ENCODE measurements at regions not wholly inside any gene's neighbourhood (a gene's known extent, or its start where the extent isn't known, plus 50 kb on each side); places are given as distances from the start of the nearest gene placed in this dataset.

GRCh38 chr6:44712353-44713111 is 325.0 kb downstream of the CDC5L start:
- no peak for DNase-seq (ENCODE audit: low spot score)

DNA sequence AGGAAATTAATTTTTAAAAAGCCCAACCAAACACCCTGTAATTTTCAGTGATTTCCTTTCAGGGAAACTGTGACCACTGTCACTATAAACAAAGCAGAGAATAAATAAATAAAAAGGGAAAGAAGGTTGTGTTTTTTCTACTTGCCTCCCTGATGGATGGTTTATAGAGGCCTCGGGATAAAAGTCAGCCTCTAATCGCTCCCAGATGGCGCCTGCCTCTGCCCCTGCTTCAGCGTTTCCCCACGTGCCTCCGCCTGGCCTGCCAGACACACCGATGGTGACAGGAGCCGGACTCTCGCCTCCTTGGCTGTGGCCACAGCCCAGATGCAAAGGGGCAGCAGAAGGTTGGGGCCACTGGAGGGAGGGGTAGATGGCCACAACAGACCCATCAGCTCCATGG is 327.7 kb downstream of the CDC5L start:
- DNase-seq (ENCODE audit: low spot score) = no peak

DNA sequence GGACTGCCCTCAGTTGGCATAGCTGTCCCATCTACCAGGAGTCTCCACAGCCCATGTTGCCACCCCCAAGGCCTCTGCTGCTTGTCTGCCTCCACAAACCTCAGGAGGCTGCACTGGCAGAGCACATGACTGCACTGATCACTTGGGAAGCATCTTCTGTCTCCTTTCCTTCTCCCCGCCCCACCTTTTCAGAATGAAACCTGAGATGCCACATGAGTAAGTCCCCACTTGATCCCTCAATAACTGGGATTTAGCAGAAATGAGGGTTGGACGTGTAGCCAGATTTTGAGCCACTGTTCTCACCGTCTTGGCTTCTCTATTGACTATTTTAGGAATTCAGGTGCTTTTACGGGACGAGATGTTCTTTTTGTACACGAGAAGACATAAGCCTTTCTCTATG is 328.4 kb downstream of the CDC5L start:
- DNase-seq (ENCODE audit: low spot score) = no peak

GRCh38 chr6:44717431-44717830 is 329.9 kb downstream of the CDC5L start:
- no peak for DNase-seq (ENCODE audit: low spot score)

DNA sequence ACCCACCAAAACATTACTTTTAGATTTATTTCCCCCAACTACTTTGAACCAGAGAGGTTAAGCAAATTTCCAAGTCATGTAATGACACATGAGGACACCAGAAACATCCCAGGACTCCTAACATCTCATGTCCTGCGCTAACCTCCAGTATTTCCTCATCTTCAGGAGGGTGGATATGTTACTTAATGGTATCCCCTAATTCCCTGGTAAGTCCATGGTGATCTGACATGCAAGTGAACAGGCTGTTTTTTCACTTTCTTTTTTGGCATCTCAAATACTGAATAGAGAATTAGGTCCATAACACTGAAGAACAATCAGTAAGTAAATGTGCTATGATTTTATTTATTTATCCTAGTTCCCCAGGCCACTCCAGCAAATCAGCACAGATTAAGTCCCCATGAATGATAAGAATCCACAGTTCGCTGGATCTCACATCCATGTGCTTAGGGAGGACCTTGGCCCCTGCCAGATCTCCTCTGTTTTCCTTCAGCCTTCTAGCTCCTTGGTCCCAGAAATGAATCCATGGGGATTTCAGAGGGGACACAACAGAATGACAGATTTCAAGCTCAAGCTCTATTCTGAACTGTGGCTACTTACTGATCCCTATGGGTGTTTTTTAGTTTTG is 334.6 kb downstream of the CDC5L start:
- DNase-seq (ENCODE audit: low spot score) = no peak

- no peak for DNase-seq (ENCODE audit: low spot score)
These were observed 335.2 kb downstream of the CDC5L start for GRCh38 chr6:44722736-44723135.

GRCh38 chr6:44723439-44724197 is 336.1 kb downstream of the CDC5L start:
- DNase-seq (ENCODE audit: low spot score) = no peak

GRCh38 chr6:44725070-44725469 is 337.6 kb downstream of the CDC5L start:
- no peak for DNase-seq (ENCODE audit: low spot score)

- DNase-seq (ENCODE audit: low spot score) = no peak
These were observed 340.4 kb downstream of the CDC5L start for GRCh38 chr6:44727651-44728630.

DNA sequence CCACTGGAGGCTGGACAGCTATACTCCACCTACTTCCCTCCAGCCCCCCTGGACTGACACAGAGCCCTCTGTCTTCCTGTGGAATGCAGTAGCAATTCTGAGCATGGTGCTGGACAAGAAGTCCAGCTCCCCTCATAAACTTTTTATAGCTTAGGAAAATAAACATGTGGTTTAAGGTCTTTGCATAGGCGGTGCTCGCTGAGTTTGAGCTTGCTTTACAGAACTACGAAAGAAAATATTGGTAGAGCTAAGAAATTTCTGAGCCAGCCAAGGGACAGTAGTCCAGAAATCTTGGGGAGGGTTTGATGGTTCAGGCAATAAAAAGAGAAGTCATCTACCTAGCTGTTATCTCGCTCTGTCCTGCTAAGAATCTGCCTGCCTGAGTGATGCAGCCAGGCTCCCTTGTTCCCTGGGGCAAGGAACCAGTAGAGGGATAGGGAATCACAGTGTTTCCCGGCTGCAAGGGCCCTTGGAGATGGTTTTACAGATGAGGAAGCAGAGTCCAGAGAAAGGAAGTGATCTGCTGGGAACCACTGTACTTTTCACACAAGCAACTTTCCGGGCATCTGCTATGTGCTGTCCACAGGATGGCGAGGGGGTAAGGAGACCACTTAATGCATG is 343.4 kb downstream of the CDC5L start:
- peak; percentile 26 for DNase-seq (ENCODE audit: low spot score)

DNA sequence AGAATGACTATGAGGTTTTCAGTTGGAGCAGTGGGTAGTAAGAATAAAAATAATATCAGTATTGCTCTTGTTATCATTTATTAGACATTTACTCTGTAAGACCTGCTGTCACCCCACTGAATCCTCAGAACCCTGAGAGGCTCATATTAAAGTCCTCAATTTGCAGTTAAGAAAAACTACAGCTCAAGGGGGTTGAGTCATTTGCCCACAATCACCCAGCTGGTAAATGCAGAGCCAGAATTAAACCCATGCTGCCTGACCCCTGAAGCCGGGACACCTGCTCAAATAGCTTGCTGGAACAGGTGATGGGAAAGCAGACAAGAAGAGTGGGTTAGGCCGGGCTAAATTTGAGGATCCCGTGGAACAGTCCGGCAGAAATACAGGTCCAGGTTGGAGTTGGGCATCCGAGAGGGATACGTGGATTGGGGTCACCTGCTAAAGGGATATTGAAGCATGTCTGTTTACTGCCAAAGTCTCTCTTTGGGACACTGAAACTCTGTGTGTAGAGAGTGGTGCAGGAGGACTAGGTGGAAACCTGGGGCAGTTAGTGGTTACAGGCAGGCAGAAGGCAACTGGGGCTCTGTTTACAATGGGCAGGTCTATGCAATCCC is 344.1 kb downstream of the CDC5L start:
- no peak for DNase-seq (ENCODE audit: low spot score)

DNA sequence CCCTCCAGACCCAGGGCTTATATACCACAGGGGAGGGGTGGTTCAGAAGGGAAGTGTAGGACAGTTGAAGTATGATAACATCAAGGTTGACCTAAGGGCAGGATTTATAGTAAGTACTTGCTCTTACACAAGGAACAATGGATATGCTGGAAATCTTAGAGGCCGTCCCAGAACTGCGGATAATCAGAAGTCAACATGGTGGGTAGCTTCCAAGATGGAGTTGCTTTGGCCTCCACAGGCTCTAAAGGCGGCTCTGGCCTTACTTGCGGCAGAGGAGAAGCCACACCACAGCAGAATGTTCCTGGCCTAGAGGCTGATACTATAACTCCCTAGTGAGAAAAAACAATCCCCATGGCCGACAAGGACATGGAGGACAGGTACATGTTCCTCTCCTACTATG is 344.7 kb downstream of the CDC5L start:
- DNase-seq (ENCODE audit: low spot score) = no peak

GRCh38 chr6:44733126-44733525 is 345.6 kb downstream of the CDC5L start:
- DNase-seq (ENCODE audit: low spot score) = no peak

GRCh38 chr6:44733868-44734267 is 346.4 kb downstream of the CDC5L start:
- no peak for DNase-seq (ENCODE audit: low spot score)

GRCh38 chr6:44734886-44735629 is 347.6 kb downstream of the CDC5L start:
- DNase-seq (ENCODE audit: low spot score) = no peak

- no peak for DNase-seq (ENCODE audit: low spot score)
These were observed 348.1 kb downstream of the CDC5L start for GRCh38 chr6:44735630-44735963.

GRCh38 chr6:44737341-44737740 is 349.8 kb downstream of the CDC5L start:
- DNase-seq (ENCODE audit: low spot score) = no peak

DNA sequence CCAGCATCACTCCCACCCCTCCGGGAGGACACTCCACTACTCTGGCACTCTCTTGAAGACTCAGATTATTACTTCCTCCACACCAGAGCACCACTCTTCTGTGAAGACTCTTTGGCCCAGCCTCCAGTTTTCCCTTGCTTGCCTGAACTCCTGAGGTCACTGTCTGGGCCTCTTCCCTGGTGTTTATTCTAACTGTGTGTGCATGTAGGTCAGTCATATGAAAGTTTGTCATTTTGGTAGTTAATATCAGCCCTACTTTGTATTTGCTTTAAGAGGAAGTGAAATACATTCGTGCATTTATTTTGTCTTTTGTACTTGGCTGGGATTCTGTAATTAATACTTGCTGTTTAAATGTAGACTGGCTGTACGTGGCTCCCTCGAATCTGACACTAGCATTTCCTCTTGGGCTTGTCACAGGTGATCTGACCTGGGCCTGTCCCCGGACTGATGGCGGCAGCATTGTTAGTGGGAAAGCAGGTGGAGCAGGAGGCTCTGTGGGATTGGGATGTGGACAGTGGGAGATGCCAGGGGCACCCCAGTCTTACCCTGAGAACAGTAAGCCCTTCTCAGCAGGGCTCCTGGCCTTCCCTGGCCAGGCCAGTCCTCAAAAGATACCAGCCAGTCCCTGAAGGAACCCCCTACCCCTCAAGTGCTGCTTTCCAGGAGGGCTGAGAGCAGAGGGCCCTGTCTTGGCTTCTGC is 350.5 kb downstream of the CDC5L start:
- DNase-seq (ENCODE audit: low spot score) = no peak

GRCh38 chr6:44738601-44739146 is 351.2 kb downstream of the CDC5L start:
- DNase-seq (ENCODE audit: low spot score) = no peak

- DNase-seq (ENCODE audit: low spot score) = no peak
These were observed 351.7 kb downstream of the CDC5L start for GRCh38 chr6:44739181-44739580.

Measured in SW480 (cell line).